ENCODE measurements at regions not wholly inside any gene's neighbourhood (a gene's known extent, or its start where the extent isn't known, plus 50 kb on each side); places are given as distances from the start of the nearest gene placed in this dataset.

GRCh38 chr5:7186818-7187217 lies 209.1 kb upstream of the ADCY2 start (continued):
- no peak for TF ChIP-seq BACH1 (IDR thresholded peaks at IDR 0.05; ENCODE audit: low read length)

Data from H1 (cell line).